ENCODE measurements at regions not wholly inside any gene's neighbourhood (a gene's known extent, or its start where the extent isn't known, plus 50 kb on each side); places are given as distances from the start of the nearest gene placed in this dataset.

DNA sequence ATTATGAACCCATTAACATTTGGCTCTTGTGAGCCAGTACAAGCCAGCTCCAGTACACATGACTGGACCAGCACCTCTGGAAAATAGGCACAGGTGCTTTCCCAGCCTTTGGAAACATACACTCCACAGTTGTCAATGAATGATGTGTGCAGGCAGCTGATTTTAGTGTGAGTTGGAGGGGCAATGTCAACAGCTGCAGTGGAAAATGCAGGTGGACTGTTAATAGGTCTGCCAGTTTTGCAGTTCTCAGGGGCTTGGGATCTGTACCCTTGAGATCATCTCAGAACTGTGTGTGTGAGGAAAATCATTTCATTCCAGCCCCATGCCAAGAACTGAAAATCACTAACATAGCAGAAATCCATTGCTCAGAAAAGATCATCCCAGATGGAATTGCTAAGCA is 81.7 kb upstream of the CHRDL1 start:
- ChIA-PET POLR2A (no interaction called here), RAD21 (ENCODE audit: low non-redundant PET in 1 of 2, low total read pairs in 2 of 2, uncharacterized antibody in 2 of 2, unreplicated experiment in 2 of 2) (no interaction called here), CTCF (no interaction called here)
- H2AFZ ChIP-seq (ENCODE audit: low read depth, low read length, poor library complexity, severe bottlenecking): no peak overlapping the region
- BruUV-seq (replicated peaks): no TSS peak
- intact Hi-C loops (cut with micrococcal nuclease): no loop called here
- H3K4me2 ChIP-seq (ENCODE audit: low read length): no peak overlapping the region
- H3K27me3 ChIP-seq (ENCODE audit: insufficient read depth, low read length): no peaks in the 10 kb centered on the region
- H3K36me3 ChIP-seq (ENCODE audit: control insufficient read depth in 1 of 2, insufficient read depth in 2 of 2, low read length in 2 of 2): no peaks in the 10 kb centered on the region
- no peaks in the 10 kb centered on the region for H3K9me2 ChIP-seq (ENCODE audit: insufficient read depth)
- no peak overlapping the region for H3K9ac ChIP-seq (ENCODE audit: low read length)
- no peak for DNase-seq (ENCODE audit: low read depth, low spot score)
- H3K9me3 ChIP-seq (ENCODE audit: control insufficient read depth in 1 of 2, insufficient read depth in 1 of 2, low read depth in 1 of 2, low read length in 2 of 2): no peaks in the 10 kb centered on the region
- no peak overlapping the region for H3K27ac ChIP-seq (ENCODE audit: low read depth, low read length)
- H3K4me3 ChIP-seq (replicated peaks in 1 of 2; ENCODE audit: low read depth in 1 of 2, low read length in 2 of 2): no peak overlapping the region
- H4K20me1 ChIP-seq (ENCODE audit: insufficient read depth): no peaks in the 10 kb centered on the region
- no peak for TF ChIP-seq POLR2A (IDR thresholded peaks at IDR 0.05; ENCODE audit: borderline replicate concordance, extremely low read depth, insufficient read depth, insufficient read length)
- no peak for TF ChIP-seq RAD21 (IDR thresholded peaks at IDR 0.05; ENCODE audit: low read depth)
- no peak for TF ChIP-seq SRF (IDR thresholded peaks at IDR 0.05; ENCODE audit: low read depth)
- no peak for TF ChIP-seq SP1 (IDR thresholded peaks at IDR 0.05; ENCODE audit: low read depth)
- TF ChIP-seq EZH2phosphoT487 (IDR thresholded peaks at IDR 0.05; ENCODE audit: borderline replicate concordance): no peak
- TF ChIP-seq, protein P1, sequence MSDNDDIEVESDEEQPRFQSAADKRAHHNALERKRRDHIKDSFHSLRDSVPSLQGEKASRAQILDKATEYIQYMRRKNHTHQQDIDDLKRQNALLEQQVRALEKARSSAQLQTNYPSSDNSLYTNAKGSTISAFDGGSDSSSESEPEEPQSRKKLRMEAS (IDR thresholded peaks at IDR 0.05): no peak
- TF ChIP-seq CTCF (IDR thresholded peaks at IDR 0.05 in 2 of 3, conservative IDR thresholded peaks at IDR 0.05 in 1 of 3; ENCODE audit: borderline replicate concordance in 1 of 3, insufficient read depth in 1 of 3, low read depth in 2 of 3, low read length in 2 of 3): no peak
- no peak for TF ChIP-seq POLR2AphosphoS5 (IDR thresholded peaks at IDR 0.05; ENCODE audit: low read depth, low read length)
- no peak for TF ChIP-seq FOSL1 (IDR thresholded peaks at IDR 0.05; ENCODE audit: low read depth)
- TF ChIP-seq CEBPB (IDR thresholded peaks at IDR 0.05; ENCODE audit: low read depth): no peak
- TF ChIP-seq ZBTB33 (IDR thresholded peaks at IDR 0.05; ENCODE audit: extremely low read depth, insufficient replicate concordance, low read length): no peak
- no peak for TF ChIP-seq YY1 (IDR thresholded peaks at IDR 0.05; ENCODE audit: extremely low read depth, insufficient replicate concordance, low read depth, low read length)
- no peak for TF ChIP-seq EZH2 (IDR thresholded peaks at IDR 0.05)
- TF ChIP-seq ZNF274 (IDR thresholded peaks at IDR 0.05; ENCODE audit: low read depth, low read length): no peak
- TF ChIP-seq TCF7L2 (IDR thresholded peaks at IDR 0.05; ENCODE audit: borderline replicate concordance, extremely low read depth, insufficient read depth, insufficient read length): no peak
- TF ChIP-seq ATF3 (IDR thresholded peaks at IDR 0.05): no peak
- no peak for TF ChIP-seq ELF1 (IDR thresholded peaks at IDR 0.05; ENCODE audit: borderline replicate concordance, low read depth)
- no peak for TF ChIP-seq SIN3A (IDR thresholded peaks at IDR 0.05; ENCODE audit: low read depth)
- TF ChIP-seq CBX3 (IDR thresholded peaks at IDR 0.05; ENCODE audit: low read depth): no peak
- TF ChIP-seq EGR1 (IDR thresholded peaks at IDR 0.05; ENCODE audit: low read depth): no peak
- H3K4me1 ChIP-seq (ENCODE audit: control insufficient read depth in 1 of 2, insufficient read depth in 2 of 2, low read length in 2 of 2): no peaks in the 10 kb centered on the region
- no peak for ATAC-seq
- H3K79me2 ChIP-seq (ENCODE audit: insufficient read depth, low read length): no peaks in the 10 kb centered on the region
